ENCODE measurements at regions not wholly inside any gene's neighbourhood (a gene's known extent, or its start where the extent isn't known, plus 50 kb on each side); places are given as distances from the start of the nearest gene placed in this dataset.

DNA sequence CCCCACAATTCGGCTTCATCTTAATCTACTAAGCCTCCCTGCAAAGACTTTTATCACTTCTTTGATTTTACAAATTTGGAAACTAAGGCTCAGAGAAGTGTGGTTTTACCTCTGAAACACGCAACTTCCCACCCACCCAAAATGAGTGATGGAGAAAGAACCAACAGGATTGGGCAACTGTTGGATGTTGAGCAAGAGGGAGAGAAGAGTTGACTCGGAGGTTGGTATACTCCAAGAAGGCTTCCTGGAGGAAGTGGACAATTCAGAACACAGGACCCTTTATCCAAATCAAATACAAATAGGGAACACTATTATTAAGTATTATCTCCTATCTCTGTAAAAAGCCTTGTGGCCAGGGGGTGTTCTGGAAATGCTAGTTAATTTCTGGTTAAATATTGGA is 323.0 kb downstream of the C16orf95 start:
- Histone ChIP-seq H3K4me1 (no peaks in the 10 kb centered on the region), H3K27ac (no peak overlapping the region), H3K36me3 (no peaks in the 10 kb centered on the region), H3K27me3 (peaks cover 22% of the 10 kb centered on the region), H3K9me3 (no peaks in the 10 kb centered on the region), H3K4me3 (no peak overlapping the region)
- no peak for ATAC-seq
- intact Hi-C loops (cut with DNase I) = no loop called here
- TF ChIP-seq, protein P1, sequence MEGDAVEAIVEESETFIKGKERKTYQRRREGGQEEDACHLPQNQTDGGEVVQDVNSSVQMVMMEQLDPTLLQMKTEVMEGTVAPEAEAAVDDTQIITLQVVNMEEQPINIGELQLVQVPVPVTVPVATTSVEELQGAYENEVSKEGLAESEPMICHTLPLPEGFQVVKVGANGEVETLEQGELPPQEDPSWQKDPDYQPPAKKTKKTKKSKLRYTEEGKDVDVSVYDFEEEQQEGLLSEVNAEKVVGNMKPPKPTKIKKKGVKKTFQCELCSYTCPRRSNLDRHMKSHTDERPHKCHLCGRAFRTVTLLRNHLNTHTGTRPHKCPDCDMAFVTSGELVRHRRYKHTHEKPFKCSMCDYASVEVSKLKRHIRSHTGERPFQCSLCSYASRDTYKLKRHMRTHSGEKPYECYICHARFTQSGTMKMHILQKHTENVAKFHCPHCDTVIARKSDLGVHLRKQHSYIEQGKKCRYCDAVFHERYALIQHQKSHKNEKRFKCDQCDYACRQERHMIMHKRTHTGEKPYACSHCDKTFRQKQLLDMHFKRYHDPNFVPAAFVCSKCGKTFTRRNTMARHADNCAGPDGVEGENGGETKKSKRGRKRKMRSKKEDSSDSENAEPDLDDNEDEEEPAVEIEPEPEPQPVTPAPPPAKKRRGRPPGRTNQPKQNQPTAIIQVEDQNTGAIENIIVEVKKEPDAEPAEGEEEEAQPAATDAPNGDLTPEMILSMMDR (IDR thresholded peaks at IDR 0.05) = no peak
- no peak for DNase-seq

DNA sequence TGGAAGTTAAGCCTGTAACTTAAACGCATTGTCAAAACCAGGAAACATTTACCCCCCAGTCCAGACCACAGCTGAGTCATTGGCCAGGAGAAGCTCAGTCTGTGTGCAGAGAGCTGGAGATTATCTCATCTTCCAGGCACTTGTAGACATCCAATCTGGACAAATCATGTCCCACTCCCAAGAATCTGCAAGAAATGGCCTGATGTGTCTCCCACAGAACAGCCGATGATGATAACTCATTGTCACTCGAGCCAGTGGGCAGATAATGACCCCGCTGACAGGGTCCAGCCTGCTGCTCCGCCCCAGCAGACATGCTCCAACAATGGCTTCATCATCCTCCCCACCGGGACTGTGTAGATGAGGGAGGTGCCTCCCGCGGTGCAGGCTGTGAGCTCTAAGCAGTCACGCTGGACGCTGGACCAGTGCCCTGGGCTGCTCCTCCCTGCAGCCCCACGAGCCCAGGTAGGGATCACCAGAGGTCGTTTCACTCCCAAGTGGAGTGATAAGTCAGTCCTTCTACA is 322.5 kb downstream of the C16orf95 start:
- no peak overlapping the region for H3K4me3 ChIP-seq
- H3K36me3 ChIP-seq = no peaks in the 10 kb centered on the region
- peaks cover 22% of the 10 kb centered on the region for H3K27me3 ChIP-seq
- TF ChIP-seq, protein P1 (IDR thresholded peaks at IDR 0.05) = no peak
- ATAC-seq = no peak
- DNase-seq = no peak
- no peaks in the 10 kb centered on the region for H3K9me3 ChIP-seq
- intact Hi-C loops (cut with DNase I) = no loop called here
- no peaks in the 10 kb centered on the region for H3K4me1 ChIP-seq
- no peak overlapping the region for H3K27ac ChIP-seq

DNA sequence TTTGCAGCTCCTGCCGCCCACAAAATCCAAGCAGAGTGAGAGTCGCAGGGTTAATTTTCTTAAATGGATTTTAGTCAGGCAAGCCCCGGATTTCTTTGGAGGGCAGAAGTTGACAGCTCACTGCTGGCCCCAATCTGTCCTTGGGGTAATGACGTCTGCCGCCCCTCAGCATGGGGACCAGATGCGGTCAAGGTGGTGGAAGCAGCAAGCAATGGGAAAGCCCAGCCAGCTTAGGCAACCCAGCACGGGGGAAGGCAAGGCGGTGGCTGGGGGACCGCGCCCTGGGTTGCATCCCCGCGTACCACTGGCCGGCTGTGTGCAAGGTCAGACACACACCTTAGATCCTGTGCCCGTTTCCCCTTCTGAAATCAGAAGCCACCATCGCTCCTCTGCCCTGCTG is 321.7 kb downstream of the C16orf95 start:
- Histone ChIP-seq H3K27me3 (peaks cover 22% of the 10 kb centered on the region), H3K9me3 (no peaks in the 10 kb centered on the region), H3K36me3 (no peaks in the 10 kb centered on the region), H3K4me3 (no peak overlapping the region), H3K27ac (no peak overlapping the region), H3K4me1 (no peaks in the 10 kb centered on the region)
- ATAC-seq = no peak
- TF ChIP-seq, protein P1 (IDR thresholded peaks at IDR 0.05) = no peak
- intact Hi-C loops (cut with DNase I) = no loop called here
- DNase-seq = no peak

DNA sequence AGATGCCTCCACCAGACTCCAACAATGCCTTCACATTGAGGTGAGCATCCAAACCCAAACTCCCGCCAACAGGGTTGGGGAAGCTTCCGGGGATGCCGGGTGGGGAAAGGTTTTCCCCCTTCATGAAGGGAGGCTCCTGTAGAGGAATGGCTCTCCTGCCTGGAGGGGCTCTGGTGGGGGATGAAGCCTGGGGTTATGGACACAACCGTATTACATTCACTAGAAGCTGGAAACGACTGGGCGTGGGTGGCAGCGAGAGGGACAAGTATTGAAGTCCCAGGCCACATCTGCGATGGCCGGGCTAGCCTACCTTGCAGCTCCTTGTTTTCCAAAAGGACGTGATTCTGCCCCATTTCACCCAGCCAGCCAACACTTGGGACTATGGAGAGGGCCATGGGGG is 321.1 kb downstream of the C16orf95 start:
- TF ChIP-seq, protein P1 (IDR thresholded peaks at IDR 0.05) = no peak
- Histone ChIP-seq H3K9me3 (no peaks in the 10 kb centered on the region), H3K27ac (no peak overlapping the region), H3K36me3 (no peaks in the 10 kb centered on the region), H3K4me1 (no peaks in the 10 kb centered on the region), H3K27me3 (peaks cover 18% of the 10 kb centered on the region), H3K4me3 (no peak overlapping the region)
- no peak for DNase-seq
- ATAC-seq = no peak
- intact Hi-C loops (cut with DNase I) = no loop called here

DNA sequence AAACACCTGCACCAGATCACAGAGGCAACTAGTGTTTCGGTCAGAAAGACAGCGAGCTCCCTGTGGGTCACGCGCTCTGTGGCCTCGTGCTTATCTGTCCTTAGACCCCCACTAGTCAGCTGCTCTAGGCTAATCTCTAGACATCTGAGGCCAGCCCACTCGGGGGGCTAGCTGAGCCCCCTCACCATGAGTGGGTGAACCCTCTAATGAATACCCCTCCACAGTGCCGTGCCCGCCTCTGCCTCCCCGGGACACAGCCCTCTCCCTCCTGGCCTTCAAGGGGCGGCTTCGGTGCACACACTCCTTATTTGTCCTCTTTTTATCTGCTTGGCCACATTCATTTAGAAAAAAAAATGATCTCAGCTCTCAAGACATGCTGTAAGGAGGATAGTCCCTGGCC is 320.1 kb downstream of the C16orf95 start:
- intact Hi-C loops (cut with DNase I) = no loop called here
- no peaks in the 10 kb centered on the region for H3K9me3 ChIP-seq
- H3K4me3 ChIP-seq = no peak overlapping the region
- ATAC-seq (no peak), DNase-seq (no peak)
- no peaks in the 10 kb centered on the region for H3K4me1 ChIP-seq
- TF ChIP-seq, protein P1 (IDR thresholded peaks at IDR 0.05) = no peak
- no peak overlapping the region for H3K27ac ChIP-seq
- H3K36me3 ChIP-seq = no peaks in the 10 kb centered on the region
- peaks cover 15% of the 10 kb centered on the region for H3K27me3 ChIP-seq

Data from upper lobe of right lung (tissue), 1 donor.